PC-3 (cell line): ENCODE measurements at regions not wholly inside any gene's neighbourhood (a gene's known extent, or its start where the extent isn't known, plus 50 kb on each side); places are given as distances from the start of the nearest gene placed in this dataset.

Experiments
- ATAC-seq: fragments of 200-7000 bp; cut with Tn5 transposase; 2 replicates; pipeline ENCODE4 v1.9.1; 2020; ENCODE audit warnings: mild to moderate bottlenecking, moderate library complexity
- BruUV-seq: library from RNA; stranded (reverse); fragments of 400-500 nt; replicated peaks from 2 replicates; lab custom pipeline; 2021; lab: Mats Ljungman, UMichigan
- CTCF ChIA-PET: fragments of 300-600 bp; sonication (Branson Sonifier 250); formaldehyde crosslinking; loops from one replicate; lab custom pipeline; 2022; ENCODE audit warnings: antibody characterized with exemption; lab: Charles Lee
- POLR2A ChIA-PET: fragments of 300-600 bp; sonication (Branson Sonifier 250); formaldehyde crosslinking; loops from one replicate; lab custom pipeline; 2022; ENCODE audit warnings: antibody characterized with exemption; ENCODE audit not compliant: unreplicated experiment; lab: Charles Lee
- DNase-seq: peaks from one replicate; pipeline ENCODE4 v3.0.0-alpha.2; 2015
- H2AFZ ChIP-seq: fragments of 300-600 bp; sonication (generic); 2 replicates; pipeline ENCODE4 v1.6.0; 2016; ENCODE audit warnings: antibody characterized with exemption, low read length
- H3F3A ChIP-seq: fragments of 300-600 bp; sonication (generic); one replicate; pipeline ENCODE4 v1.6.0; 2017; ENCODE audit warnings: antibody characterized with exemption, low read length, control low read depth, mild to moderate bottlenecking; ENCODE audit not compliant: unreplicated experiment
- H3K27ac ChIP-seq: fragments of 300-600 bp; sonication (generic); 2 replicates; pipeline ENCODE4 v1.5.1; 2016; ENCODE audit warnings: mild to moderate bottlenecking, low read length
- H3K27me3 ChIP-seq: fragments of 300-600 bp; sonication (generic); 2 replicates; pipeline ENCODE4 v1.6.1; 2016; ENCODE audit warnings: low read length, mixed read lengths
- H3K36me3 ChIP-seq: fragments of 300-600 bp; sonication (generic); 2 replicates; pipeline ENCODE4 v1.6.1; 2016; ENCODE audit warnings: low read depth, mixed run types, low read length, mixed read lengths
- H3K4me1 ChIP-seq: fragments of 300-600 bp; sonication (generic); 2 replicates; pipeline ENCODE4 v1.5.1; 2016; ENCODE audit warnings: low read length; ENCODE audit not compliant: insufficient read depth
- H3K4me2 ChIP-seq: fragments of 300-600 bp; sonication (generic); 2 replicates; pipeline ENCODE4 v1.6.0; 2016; ENCODE audit warnings: low read length
- H3K4me3 ChIP-seq: fragments of 300-600 bp; sonication (generic); 2 replicates; pipeline ENCODE4 v1.5.1; 2016; ENCODE audit warnings: mild to moderate bottlenecking, low read length, mixed read lengths
- H3K79me2 ChIP-seq: fragments of 300-600 bp; sonication (generic); 2 replicates; pipeline ENCODE4 v1.6.1; 2017; ENCODE audit warnings: low read length, mixed read lengths
- H3K9ac ChIP-seq: fragments of 300-600 bp; sonication (generic); 2 replicates; pipeline ENCODE4 v1.6.0; 2016; ENCODE audit warnings: mild to moderate bottlenecking, low read length
- H3K9me2 ChIP-seq: fragments of 300-600 bp; sonication (generic); replicated peaks from 2 replicates; pipeline ENCODE4 v1.6.1; 2016; ENCODE audit warnings: mixed run types, low read length, mixed read lengths
- H3K9me3 ChIP-seq: fragments of 300-600 bp; sonication (generic); 2 replicates; pipeline ENCODE4 v1.6.1; 2016; ENCODE audit warnings: low read length, mixed read lengths
- H4K20me1 ChIP-seq: fragments of 300-600 bp; sonication (generic); 2 replicates; pipeline ENCODE4 v1.6.1; 2016; ENCODE audit warnings: low read length, mixed read lengths
- CTCF ChIP-seq: fragments of 300-600 bp; sonication (generic); conservative IDR thresholded peaks from 2 replicates; pipeline ENCODE4 v1.5.1; 2017; ENCODE audit warnings: antibody characterized with exemption, low read depth, mild to moderate bottlenecking, low read length
- EZH2 ChIP-seq: fragments of 300-600 bp; sonication (generic); IDR thresholded peaks from one replicate; pipeline ENCODE4 v1.6.1; 2017; ENCODE audit warnings: antibody characterized with exemption, mild to moderate bottlenecking, low read length; ENCODE audit not compliant: unreplicated experiment
- EZH2phosphoT487 ChIP-seq: fragments of 300-600 bp; sonication (generic); IDR thresholded peaks from 2 replicates; pipeline ENCODE4 v1.6.1; 2018; ENCODE audit warnings: mild to moderate bottlenecking, antibody characterized with exemption, low read length, borderline replicate concordance
- intact Hi-C: fragments of 100-400 bp; cut with micrococcal nuclease; formaldehyde crosslinking; loops from 2 replicates; pipeline ENCODE4 v1.9.0; 2023

GRCh38 chr6:168130697-168131371, 51.8 kb upstream of the FRMD1 start:
- H2AFZ ChIP-seq, result no peak overlapping the region
- no TSS peak for BruUV-seq
- H3K9me2 ChIP-seq, result no peaks in the 10 kb centered on the region
- H3K4me3 ChIP-seq, result no peak overlapping the region
- H3K27me3 ChIP-seq, result peaks cover 17% of the 10 kb centered on the region
- no peaks in the 10 kb centered on the region for H3F3A ChIP-seq
- no peak overlapping the region for H3K9ac ChIP-seq
- no peaks in the 10 kb centered on the region for H4K20me1 ChIP-seq
- H3K27ac ChIP-seq, result no peak overlapping the region
- CTCF ChIA-PET, result no interaction called here
- intact Hi-C loops, result no loop called here
- POLR2A ChIA-PET, result no interaction called here
- TF ChIP-seq EZH2phosphoT487, result no peak
- TF ChIP-seq EZH2, result no peak
- TF ChIP-seq CTCF, result no peak
- H3K9me3 ChIP-seq, result no peaks in the 10 kb centered on the region
- H3K36me3 ChIP-seq, result no peaks in the 10 kb centered on the region
- DNase-seq, result no peak
- H3K4me2 ChIP-seq, result no peak overlapping the region
- no peak for ATAC-seq
- H3K4me1 ChIP-seq, result no peaks in the 10 kb centered on the region
- H3K79me2 ChIP-seq, result no peaks in the 10 kb centered on the region

- no peak for TF ChIP-seq CTCF
- TF ChIP-seq EZH2phosphoT487, result no peak
- no peak for TF ChIP-seq EZH2
- H3K9me2 ChIP-seq, result no peaks in the 10 kb centered on the region
- H3K4me3 ChIP-seq, result no peak overlapping the region
- no peaks in the 10 kb centered on the region for H3K36me3 ChIP-seq
- no peaks in the 10 kb centered on the region for H4K20me1 ChIP-seq
- H3K27me3 ChIP-seq, result peaks cover 22% of the 10 kb centered on the region
- CTCF ChIA-PET, result no interaction called here
- no TSS peak for BruUV-seq
- H2AFZ ChIP-seq, result no peak overlapping the region
- ATAC-seq, result no peak
- no peak for DNase-seq
- H3K27ac ChIP-seq, result no peak overlapping the region
- intact Hi-C loops, result no loop called here
- H3K4me1 ChIP-seq, result no peaks in the 10 kb centered on the region
- H3K9ac ChIP-seq, result no peak overlapping the region
- H3K79me2 ChIP-seq, result no peaks in the 10 kb centered on the region
- no peaks in the 10 kb centered on the region for H3F3A ChIP-seq
- POLR2A ChIA-PET, result no interaction called here
- no peak overlapping the region for H3K4me2 ChIP-seq
- no peaks in the 10 kb centered on the region for H3K9me3 ChIP-seq
Measured at GRCh38 chr6:168130168-168130696, 51.2 kb upstream of the FRMD1 start.

GRCh38 chr6:168129292-168130167, 50.5 kb upstream of the FRMD1 start:
- Histone ChIP-seq H4K20me1 (no peaks in the 10 kb centered on the region), H3K9me3 (no peaks in the 10 kb centered on the region), H3K36me3 (no peaks in the 10 kb centered on the region), H3K4me2 (no peak overlapping the region), H3K4me3 (no peak overlapping the region), H3K27ac (no peak overlapping the region), H3F3A (no peaks in the 10 kb centered on the region), H3K9ac (no peak overlapping the region), H3K9me2 (no peaks in the 10 kb centered on the region), H3K79me2 (no peaks in the 10 kb centered on the region), H3K27me3 (peaks cover 23% of the 10 kb centered on the region), H2AFZ (no peak overlapping the region), H3K4me1 (no peaks in the 10 kb centered on the region)
- ChIA-PET CTCF (no interaction called here), POLR2A (no interaction called here)
- no peak for DNase-seq
- ATAC-seq, result no peak
- TF ChIP-seq CTCF, result no peak
- no peak for TF ChIP-seq EZH2
- TF ChIP-seq EZH2phosphoT487, result no peak
- intact Hi-C loops, result no loop called here
- no TSS peak for BruUV-seq
